ENCODE measurements at regions not wholly inside any gene's neighbourhood (a gene's known extent, or its start where the extent isn't known, plus 50 kb on each side); places are given as distances from the start of the nearest gene placed in this dataset.

DNA sequence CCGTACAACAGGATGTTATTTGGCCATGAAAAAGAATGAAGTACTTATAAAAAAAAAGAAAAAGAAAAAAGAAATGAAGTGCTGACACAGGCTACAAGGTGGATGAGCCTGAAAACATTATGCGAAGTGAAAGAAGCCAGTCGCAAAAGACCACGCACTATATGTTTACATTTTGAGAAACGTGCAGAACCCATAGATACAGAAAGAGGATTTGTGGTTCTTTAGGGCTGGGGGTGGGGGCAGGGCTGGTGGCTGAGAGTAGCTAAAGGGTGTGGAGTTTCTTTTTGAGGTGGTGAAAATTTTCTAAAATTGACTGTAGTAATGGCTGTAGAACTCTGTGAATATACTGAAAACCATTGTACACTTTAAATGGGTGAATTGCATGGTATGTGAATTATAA, 86.0 kb upstream of the FAM20C start:
- H3K4me3 ChIP-seq (ENCODE audit: low read depth, low read length) = no peak overlapping the region
- peak; percentile 60 for DNase-seq (ENCODE audit: low read depth)
- TF ChIP-seq, protein P1, sequence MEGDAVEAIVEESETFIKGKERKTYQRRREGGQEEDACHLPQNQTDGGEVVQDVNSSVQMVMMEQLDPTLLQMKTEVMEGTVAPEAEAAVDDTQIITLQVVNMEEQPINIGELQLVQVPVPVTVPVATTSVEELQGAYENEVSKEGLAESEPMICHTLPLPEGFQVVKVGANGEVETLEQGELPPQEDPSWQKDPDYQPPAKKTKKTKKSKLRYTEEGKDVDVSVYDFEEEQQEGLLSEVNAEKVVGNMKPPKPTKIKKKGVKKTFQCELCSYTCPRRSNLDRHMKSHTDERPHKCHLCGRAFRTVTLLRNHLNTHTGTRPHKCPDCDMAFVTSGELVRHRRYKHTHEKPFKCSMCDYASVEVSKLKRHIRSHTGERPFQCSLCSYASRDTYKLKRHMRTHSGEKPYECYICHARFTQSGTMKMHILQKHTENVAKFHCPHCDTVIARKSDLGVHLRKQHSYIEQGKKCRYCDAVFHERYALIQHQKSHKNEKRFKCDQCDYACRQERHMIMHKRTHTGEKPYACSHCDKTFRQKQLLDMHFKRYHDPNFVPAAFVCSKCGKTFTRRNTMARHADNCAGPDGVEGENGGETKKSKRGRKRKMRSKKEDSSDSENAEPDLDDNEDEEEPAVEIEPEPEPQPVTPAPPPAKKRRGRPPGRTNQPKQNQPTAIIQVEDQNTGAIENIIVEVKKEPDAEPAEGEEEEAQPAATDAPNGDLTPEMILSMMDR (IDR thresholded peaks at IDR 0.05; ENCODE audit: insufficient read depth, low read depth, low read length) = no peak

DNA sequence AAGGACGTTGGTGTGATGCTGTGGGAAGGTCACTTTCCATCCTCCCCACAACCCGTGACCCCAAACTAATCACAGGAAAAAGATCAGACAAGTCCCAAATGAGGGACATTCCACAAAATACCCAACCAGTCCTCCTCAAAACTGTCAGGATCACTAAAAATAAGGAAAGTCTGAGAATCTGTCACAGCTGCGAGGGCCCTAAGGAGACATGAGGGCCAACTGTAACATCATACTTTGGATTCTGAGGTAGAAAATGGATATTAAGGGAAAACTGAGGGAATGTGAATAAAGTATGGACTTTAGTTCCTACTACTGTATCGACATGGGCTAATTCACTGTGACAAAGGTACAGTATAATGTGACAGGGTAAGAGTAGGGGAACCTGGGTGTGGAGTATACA, 85.1 kb upstream of the FAM20C start:
- no peak overlapping the region for H3K4me3 ChIP-seq (ENCODE audit: low read depth, low read length)
- TF ChIP-seq, protein P1 (IDR thresholded peaks at IDR 0.05; ENCODE audit: insufficient read depth, low read depth, low read length) = no peak
- no peak for DNase-seq (ENCODE audit: low read depth)

DNA sequence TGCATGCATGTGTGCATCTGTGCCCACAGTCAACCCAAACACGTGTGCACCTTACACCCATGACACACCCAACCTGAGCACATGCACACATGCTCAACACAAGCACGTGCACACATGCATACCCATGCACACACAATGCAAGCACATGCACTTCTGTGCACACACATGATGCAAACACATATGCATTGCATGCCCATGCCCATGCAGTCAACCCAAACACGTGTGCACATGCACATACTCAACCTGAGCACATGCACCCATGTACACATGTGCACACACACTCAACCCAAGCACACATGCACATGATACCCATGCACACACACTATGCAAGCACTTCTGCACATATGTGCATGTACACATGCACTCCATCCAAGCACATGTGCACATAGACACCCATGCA, 84.5 kb upstream of the FAM20C start:
- no peak overlapping the region for H3K4me3 ChIP-seq (ENCODE audit: low read depth, low read length)
- no peak for DNase-seq (ENCODE audit: low read depth)
- TF ChIP-seq, protein P1 (IDR thresholded peaks at IDR 0.05; ENCODE audit: insufficient read depth, low read depth, low read length) = no peak

GRCh38 chr7:109094-109493, 83.3 kb upstream of the FAM20C start:
- DNase-seq (ENCODE audit: low read depth) = no peak
- no peak overlapping the region for H3K4me3 ChIP-seq (ENCODE audit: low read depth, low read length)
- TF ChIP-seq, protein P1 (IDR thresholded peaks at IDR 0.05; ENCODE audit: insufficient read depth, low read depth, low read length) = no peak

GRCh38 chr7:109898-110556, 82.3 kb upstream of the FAM20C start:
- DNase-seq (ENCODE audit: low read depth) = no peak
- TF ChIP-seq, protein P1 (IDR thresholded peaks at IDR 0.05; ENCODE audit: insufficient read depth, low read depth, low read length) = no peak
- no peak overlapping the region for H3K4me3 ChIP-seq (ENCODE audit: low read depth, low read length)

- no peak for DNase-seq (ENCODE audit: low read depth)
- TF ChIP-seq, protein P1 (IDR thresholded peaks at IDR 0.05; ENCODE audit: insufficient read depth, low read depth, low read length) = no peak
- no peak overlapping the region for H3K4me3 ChIP-seq (ENCODE audit: low read depth, low read length)
These were observed 81.7 kb upstream of the FAM20C start for GRCh38 chr7:110557-111232.

Data from fibroblast of villous mesenchyme (primary cell).